ENCODE measurements at regions not wholly inside any gene's neighbourhood (a gene's known extent, or its start where the extent isn't known, plus 50 kb on each side); places are given as distances from the start of the nearest gene placed in this dataset.

DNA sequence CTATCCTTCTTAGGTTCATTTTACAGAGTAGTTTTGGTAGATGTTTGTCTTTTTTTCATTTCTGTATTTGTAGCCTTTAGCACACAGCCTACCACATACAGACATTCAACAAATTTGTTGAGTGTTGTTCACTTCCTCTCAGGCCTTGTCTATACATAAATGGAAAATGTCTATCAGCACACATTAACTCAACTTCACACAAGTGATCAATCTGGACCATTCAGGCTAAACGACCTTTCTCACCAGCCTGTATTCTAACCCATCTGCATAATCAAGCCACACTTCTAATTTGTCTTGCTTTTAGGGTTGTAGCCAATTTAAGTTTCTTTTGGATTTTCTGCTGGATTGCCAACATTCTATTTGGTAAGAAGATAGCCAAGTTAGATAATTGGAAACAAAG, 59.9 kb upstream of the DARS1 start:
- Histone ChIP-seq H3K4me3 (ENCODE audit: low read length in 2 of 2) (no peak overlapping the region), H3K79me1 (ENCODE audit: low read depth, low read length) (no peaks in the 10 kb centered on the region), H2BK15ac (ENCODE audit: low read length) (no peak overlapping the region), H3K4me1 (ENCODE audit: control insufficient read depth in 2 of 2, insufficient read depth in 1 of 2, low read depth in 1 of 2, low read length in 2 of 2) (peaks cover 3 to 10% of the 10 kb centered on the region in 2 donors), H3K23ac (ENCODE audit: low read depth, low read length, poor library complexity) (no peak overlapping the region), H2BK120ac (ENCODE audit: low read depth, low read length) (no peak overlapping the region), H4K91ac (ENCODE audit: low read depth, low read length, poor library complexity) (no peak overlapping the region), H2AFZ (ENCODE audit: low read length) (no peak overlapping the region), H2AK5ac (ENCODE audit: low read depth, low read length) (no peak overlapping the region), H3K27me3 (ENCODE audit: control insufficient read depth in 3 of 3, insufficient read depth in 3 of 3, low read depth in 1 of 3, low read length in 3 of 3) (no peaks in the 10 kb centered on the region), H3K4me2 (ENCODE audit: insufficient read depth, low read length, poor library complexity, severe bottlenecking) (no peak overlapping the region), H4K8ac (ENCODE audit: low read depth, low read length) (no peak overlapping the region), H3K14ac (ENCODE audit: low read length) (no peak overlapping the region), H3K9ac (ENCODE audit: low read depth, low read length, poor library complexity) (no peak overlapping the region), H2BK5ac (ENCODE audit: low read length) (no peak overlapping the region), H3K36me3 (replicated peaks in 1 of 2; ENCODE audit: control insufficient read depth in 2 of 2, insufficient read depth in 2 of 2, low read length in 2 of 2) (no peaks in the 10 kb centered on the region), H3K27ac (replicated peaks; ENCODE audit: low read length) (no peak overlapping the region), H2BK12ac (ENCODE audit: low read length) (no peak overlapping the region), H3K18ac (ENCODE audit: low read length) (no peak overlapping the region), H3K9me3 (replicated peaks in 1 of 2; ENCODE audit: control insufficient read depth in 2 of 2, insufficient read depth in 1 of 2, low read depth in 1 of 2, low read length in 2 of 2) (peaks cover 0 to 3% of the 10 kb centered on the region in 2 donors), H3K4ac (ENCODE audit: low read length) (no peak overlapping the region)
- no CpG with 5 or more reads among the region's 1 CpG for WGBS, 2 donors (ENCODE audit: extremely low coverage in 2 of 2, insufficient read length in 2 of 2, insufficient replicate concordance in 1 of 2)
- DNase-seq (ENCODE audit: low spot score) = no peak
